Epithelial cell of proximal tubule (primary cell): ENCODE measurements at regions not wholly inside any gene's neighbourhood (a gene's known extent, or its start where the extent isn't known, plus 50 kb on each side); places are given as distances from the start of the nearest gene placed in this dataset.

Experiments
- DNase-seq: peaks from one replicate; pipeline ENCODE4 v3.0.0-alpha.2; 2011; ENCODE audit warnings: low read depth
- H3K4me3 ChIP-seq: 2 replicates; pipeline ENCODE4 v1.5.1; 2011; ENCODE audit warnings: low read depth, mild to moderate bottlenecking, low read length
- TF ChIP-seq, protein P1 (sequence below): conservative IDR thresholded peaks from 2 replicates; pipeline ENCODE4 v1.5.1; 2012; ENCODE audit warnings: low read depth, mild to moderate bottlenecking, low read length

DNA sequence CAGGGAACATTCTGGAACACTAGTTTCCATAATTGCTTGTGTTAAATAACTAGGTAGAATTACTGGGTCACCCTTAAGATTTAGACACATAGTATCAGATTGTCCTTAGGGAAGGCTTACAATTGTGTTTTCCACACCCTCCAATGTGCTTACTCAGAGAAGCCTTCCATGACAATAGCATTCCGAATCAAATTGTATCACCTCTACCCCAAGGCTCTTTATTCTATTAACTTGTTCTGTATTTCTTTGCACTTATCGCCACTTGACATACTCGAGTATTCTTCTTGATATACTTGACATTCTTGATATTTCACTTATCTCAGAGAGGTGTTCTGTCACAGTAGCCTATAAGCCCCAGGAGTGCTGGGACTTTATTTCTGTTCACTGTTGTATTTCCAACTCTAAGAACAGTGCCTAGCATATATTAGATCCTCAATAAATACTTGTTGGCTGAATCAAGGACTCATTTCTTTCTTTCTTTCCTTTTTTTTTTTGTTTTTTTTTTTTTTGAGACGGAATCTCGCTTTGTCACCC is 238.9 kb upstream of the PDZRN3 start:
- no peak overlapping the region for H3K4me3 ChIP-seq
- DNase-seq, result no peak
- TF ChIP-seq, protein P1, sequence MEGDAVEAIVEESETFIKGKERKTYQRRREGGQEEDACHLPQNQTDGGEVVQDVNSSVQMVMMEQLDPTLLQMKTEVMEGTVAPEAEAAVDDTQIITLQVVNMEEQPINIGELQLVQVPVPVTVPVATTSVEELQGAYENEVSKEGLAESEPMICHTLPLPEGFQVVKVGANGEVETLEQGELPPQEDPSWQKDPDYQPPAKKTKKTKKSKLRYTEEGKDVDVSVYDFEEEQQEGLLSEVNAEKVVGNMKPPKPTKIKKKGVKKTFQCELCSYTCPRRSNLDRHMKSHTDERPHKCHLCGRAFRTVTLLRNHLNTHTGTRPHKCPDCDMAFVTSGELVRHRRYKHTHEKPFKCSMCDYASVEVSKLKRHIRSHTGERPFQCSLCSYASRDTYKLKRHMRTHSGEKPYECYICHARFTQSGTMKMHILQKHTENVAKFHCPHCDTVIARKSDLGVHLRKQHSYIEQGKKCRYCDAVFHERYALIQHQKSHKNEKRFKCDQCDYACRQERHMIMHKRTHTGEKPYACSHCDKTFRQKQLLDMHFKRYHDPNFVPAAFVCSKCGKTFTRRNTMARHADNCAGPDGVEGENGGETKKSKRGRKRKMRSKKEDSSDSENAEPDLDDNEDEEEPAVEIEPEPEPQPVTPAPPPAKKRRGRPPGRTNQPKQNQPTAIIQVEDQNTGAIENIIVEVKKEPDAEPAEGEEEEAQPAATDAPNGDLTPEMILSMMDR, result no peak

DNA sequence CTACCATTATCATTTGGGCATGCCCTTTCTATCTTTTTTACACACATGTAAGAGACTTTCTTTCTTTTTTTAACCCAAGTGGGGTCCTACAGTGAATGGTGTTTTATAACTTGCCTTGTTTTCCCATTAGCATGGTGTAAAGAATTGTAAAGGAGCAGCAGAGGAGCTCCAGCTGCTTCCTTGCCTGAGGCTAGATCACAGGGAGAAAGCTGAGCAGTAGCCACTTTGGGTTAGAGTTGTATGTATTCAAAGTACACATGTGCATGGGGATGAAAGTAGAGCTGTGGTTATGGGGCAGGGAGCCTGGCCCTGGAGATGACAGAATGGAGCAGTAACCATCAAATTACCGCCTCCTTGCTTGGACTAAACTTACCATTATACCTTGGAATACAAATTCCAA is 231.1 kb upstream of the PDZRN3 start:
- DNase-seq, result no peak
- TF ChIP-seq, protein P1, result no peak
- no peak overlapping the region for H3K4me3 ChIP-seq

DNA sequence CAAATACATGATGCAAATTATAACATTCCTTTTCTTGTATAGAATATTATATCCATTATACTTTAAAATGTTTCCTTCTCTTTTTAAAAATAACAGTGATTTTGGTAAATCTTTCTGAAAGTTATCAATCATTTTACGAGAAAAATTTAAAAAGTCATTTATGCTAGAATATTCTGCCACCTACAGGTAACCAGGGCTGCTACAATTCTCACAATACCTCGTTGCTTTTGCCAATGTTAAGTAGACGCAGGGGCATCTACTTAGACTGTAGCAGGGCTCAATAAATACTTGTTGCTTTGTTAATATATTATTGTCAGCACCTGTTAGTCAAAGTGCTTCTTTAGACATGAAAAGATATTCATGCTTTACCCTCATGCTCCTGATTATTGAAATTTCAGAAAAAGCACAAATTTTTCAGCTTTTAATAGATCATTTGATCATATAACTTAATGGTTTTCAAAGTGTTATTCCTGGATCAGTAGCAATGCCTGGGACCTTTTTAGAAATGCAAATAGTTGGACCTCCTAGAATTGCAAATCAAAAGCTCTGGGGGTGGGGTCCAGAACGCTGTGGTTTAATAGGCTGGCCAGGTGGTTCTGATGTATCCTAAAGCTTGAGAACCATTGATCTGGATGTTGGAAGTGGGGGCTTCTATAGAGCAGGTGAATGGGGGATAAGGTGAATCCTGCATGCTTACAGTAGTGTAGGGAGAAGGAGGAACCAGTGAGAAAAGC is 223.6 kb upstream of the PDZRN3 start:
- no peak for DNase-seq
- TF ChIP-seq, protein P1, result peak; percentile 73

DNA sequence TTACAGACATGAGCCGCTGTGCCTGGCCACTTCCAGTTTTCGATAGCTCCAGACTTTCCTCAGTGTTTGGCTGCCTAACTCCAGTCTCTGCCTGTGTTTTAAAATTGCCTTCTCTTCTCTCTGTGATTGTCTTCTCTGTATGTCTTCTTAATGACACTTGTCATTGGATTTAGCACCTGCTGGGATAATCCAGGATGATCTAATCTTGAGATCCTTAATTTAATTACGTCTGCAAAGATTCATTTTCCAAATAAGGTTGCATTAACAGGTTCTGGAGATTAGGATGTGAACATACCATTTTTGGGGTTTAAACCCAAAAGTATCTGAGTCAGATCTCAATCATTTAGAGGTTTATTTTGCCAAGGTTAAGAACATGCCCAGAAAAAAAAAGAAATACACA is 222.2 kb upstream of the PDZRN3 start:
- DNase-seq, result no peak
- H3K4me3 ChIP-seq, result no peak overlapping the region
- TF ChIP-seq, protein P1, result no peak

More for the DNA sequence above, 223.6 kb upstream of the PDZRN3 start:
- H3K4me3 ChIP-seq, result no peak overlapping the region

DNA sequence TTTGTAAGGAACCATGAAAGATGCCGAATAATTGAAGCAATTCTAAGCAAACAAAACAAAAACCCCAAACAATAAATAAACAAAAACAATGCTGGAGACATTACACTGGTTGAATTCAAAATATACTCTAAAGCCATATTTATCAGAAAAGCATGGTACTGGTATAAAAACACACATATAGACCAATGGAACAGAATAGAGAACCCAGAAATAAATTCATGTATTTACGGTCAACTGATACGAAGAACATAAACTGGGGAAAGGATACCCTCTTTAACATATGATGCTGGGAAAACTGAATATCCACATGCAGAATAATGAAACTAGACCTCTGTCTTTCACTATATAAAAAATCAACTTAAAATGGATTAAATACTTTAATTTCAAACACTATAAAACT is 214.3 kb upstream of the PDZRN3 start:
- H3K4me3 ChIP-seq, result no peak overlapping the region
- no peak for DNase-seq
- TF ChIP-seq, protein P1, result no peak

DNA sequence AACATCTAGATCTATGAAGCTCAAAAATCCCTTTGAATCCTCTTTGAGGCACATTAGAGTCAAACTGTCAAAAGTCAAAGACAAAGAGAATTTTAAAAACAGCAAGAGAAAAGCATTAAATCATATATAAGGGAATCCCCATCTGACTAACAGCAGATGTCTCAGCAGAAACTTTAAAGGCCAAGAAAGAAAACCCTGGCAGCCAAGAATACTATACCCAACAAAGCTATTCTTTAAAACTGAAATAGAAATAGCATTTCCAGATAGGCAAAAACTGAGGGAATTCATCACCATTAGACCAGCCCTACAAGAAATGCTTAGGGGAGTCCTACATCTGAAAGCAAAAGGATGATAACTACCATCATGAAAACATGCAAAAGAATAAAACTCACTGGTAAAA is 211.2 kb upstream of the PDZRN3 start:
- H3K4me3 ChIP-seq, result no peak overlapping the region
- DNase-seq, result no peak

More for the DNA sequence above, 211.2 kb upstream of the PDZRN3 start:
- TF ChIP-seq, protein P1, result no peak
